Ascending aorta (tissue), 2 donors: ENCODE measurements at regions not wholly inside any gene's neighbourhood (a gene's known extent, or its start where the extent isn't known, plus 50 kb on each side); places are given as distances from the start of the nearest gene placed in this dataset.

ENCODE experiments used
- DNase-seq, 2 donors: peaks; one replicate each; pipeline ENCODE4 v3.0.0-alpha.2; 2019; ENCODE audit warnings: low spot score in 2 of 2
- H3K27ac ChIP-seq, 2 donors: fragments of 200-600 bp; sonication (generic); one replicate each; pipeline ENCODE4 v1.5.1; 2016 to 2017; ENCODE audit warnings: mild to moderate bottlenecking in 1 of 2
- H3K27me3 ChIP-seq: fragments of 200-600 bp; sonication (generic); one replicate; pipeline ENCODE4 v1.5.1; 2017
- H3K36me3 ChIP-seq, 2 donors: fragments of 200-600 bp; sonication (generic); one replicate each; pipeline ENCODE4 v1.5.1; 2016
- H3K4me1 ChIP-seq, 2 donors: fragments of 200-600 bp; sonication (generic); one replicate each; pipeline ENCODE4 v1.5.1; 2016 to 2017; ENCODE audit warnings: mild to moderate bottlenecking in 1 of 2
- H3K4me3 ChIP-seq, 2 donors: fragments of 200-600 bp; sonication (generic); one replicate each; pipeline ENCODE4 v1.5.1; 2016 to 2017; ENCODE audit warnings: mild to moderate bottlenecking in 1 of 2
- H3K9me3 ChIP-seq, 2 donors: fragments of 200-600 bp; sonication (generic); one replicate each; pipeline ENCODE4 v1.5.1; 2016
- intact Hi-C: fragments of 100-400 bp; cut with DNase I; formaldehyde crosslinking; loops from one replicate; pipeline ENCODE4 v1.15.1; 2023
- TF ChIP-seq, protein P1 (sequence below), 3 experiments: fragments of 200-600 bp in 2 of 3; fragments of 450-650 bp in 1 of 3; sonication (generic) in 2 of 3; IDR thresholded peaks; one replicate each; pipeline ENCODE4 v1.5.1; 2016 to 2019; ENCODE audit warnings: antibody characterized with exemption in 3 of 3, mild to moderate bottlenecking in 1 of 3, moderate library complexity in 1 of 3

GRCh38 chr7:36045326-36045725, 107.7 kb upstream of the EEPD1 start:
- Histone ChIP-seq H3K4me1 (peaks cover 9 to 38% of the 10 kb centered on the region in 2 donors), H3K27me3 (no peaks in the 10 kb centered on the region), H3K27ac (peak overlapping the region; percentile 61 to 68), H3K36me3 (no peaks in the 10 kb centered on the region), H3K4me3 (no peak overlapping the region), H3K9me3 (no peaks in the 10 kb centered on the region)
- DNase-seq = no peak
- intact Hi-C loops = loop anchor here (5.0 kb wide), 3 partner anchors 72 to 247 kb away; partner anchors contain the start of gene EEPD1
- TF ChIP-seq, protein P1, sequence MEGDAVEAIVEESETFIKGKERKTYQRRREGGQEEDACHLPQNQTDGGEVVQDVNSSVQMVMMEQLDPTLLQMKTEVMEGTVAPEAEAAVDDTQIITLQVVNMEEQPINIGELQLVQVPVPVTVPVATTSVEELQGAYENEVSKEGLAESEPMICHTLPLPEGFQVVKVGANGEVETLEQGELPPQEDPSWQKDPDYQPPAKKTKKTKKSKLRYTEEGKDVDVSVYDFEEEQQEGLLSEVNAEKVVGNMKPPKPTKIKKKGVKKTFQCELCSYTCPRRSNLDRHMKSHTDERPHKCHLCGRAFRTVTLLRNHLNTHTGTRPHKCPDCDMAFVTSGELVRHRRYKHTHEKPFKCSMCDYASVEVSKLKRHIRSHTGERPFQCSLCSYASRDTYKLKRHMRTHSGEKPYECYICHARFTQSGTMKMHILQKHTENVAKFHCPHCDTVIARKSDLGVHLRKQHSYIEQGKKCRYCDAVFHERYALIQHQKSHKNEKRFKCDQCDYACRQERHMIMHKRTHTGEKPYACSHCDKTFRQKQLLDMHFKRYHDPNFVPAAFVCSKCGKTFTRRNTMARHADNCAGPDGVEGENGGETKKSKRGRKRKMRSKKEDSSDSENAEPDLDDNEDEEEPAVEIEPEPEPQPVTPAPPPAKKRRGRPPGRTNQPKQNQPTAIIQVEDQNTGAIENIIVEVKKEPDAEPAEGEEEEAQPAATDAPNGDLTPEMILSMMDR (IDR thresholded peaks at IDR 0.05) = no peak

- no peaks in the 10 kb centered on the region for H3K27me3 ChIP-seq
- TF ChIP-seq, protein P1 (IDR thresholded peaks at IDR 0.05) = no peak
- intact Hi-C loops = loop anchor here (5.0 kb wide), 3 partner anchors 71 to 246 kb away; partner anchors contain the start of gene EEPD1
- DNase-seq = no peak
- H3K9me3 ChIP-seq = no peaks in the 10 kb centered on the region
- H3K27ac ChIP-seq = peak overlapping the region; percentile 61 to 68
- H3K4me1 ChIP-seq = peaks cover 9 to 38% of the 10 kb centered on the region in 2 donors
- no peak overlapping the region for H3K4me3 ChIP-seq
- H3K36me3 ChIP-seq = no peaks in the 10 kb centered on the region
Measured at GRCh38 chr7:36045830-36046341, 107.2 kb upstream of the EEPD1 start.

DNA sequence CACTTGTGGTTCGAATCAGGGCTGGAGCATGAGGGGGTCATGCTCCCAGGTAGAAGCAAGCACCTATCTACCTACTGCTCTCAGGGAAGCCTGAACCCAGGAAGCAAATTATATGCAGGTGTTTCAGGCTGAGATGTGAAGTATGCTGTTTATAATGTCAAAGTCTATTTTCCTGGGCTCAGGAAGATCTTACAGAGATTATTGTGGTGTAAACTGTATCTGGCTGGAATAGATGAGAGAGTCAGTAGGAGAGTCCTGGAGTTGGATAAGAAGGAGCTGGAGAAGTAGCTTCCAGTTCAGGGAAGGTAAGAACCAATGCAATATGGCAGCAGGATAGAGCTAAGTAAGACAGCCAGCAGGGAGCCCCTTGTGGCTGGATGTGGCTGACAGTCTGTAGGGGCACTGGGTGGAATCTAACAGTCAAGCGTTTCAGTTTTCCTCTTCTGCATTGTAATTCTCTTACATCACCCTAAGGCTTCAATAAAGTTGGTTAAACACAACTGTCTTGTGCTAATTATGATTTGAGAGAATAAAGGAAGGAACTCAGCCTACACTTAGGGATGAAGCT, 105.9 kb upstream of the EEPD1 start:
- peaks cover 9 to 38% of the 10 kb centered on the region in 2 donors for H3K4me1 ChIP-seq

DNA sequence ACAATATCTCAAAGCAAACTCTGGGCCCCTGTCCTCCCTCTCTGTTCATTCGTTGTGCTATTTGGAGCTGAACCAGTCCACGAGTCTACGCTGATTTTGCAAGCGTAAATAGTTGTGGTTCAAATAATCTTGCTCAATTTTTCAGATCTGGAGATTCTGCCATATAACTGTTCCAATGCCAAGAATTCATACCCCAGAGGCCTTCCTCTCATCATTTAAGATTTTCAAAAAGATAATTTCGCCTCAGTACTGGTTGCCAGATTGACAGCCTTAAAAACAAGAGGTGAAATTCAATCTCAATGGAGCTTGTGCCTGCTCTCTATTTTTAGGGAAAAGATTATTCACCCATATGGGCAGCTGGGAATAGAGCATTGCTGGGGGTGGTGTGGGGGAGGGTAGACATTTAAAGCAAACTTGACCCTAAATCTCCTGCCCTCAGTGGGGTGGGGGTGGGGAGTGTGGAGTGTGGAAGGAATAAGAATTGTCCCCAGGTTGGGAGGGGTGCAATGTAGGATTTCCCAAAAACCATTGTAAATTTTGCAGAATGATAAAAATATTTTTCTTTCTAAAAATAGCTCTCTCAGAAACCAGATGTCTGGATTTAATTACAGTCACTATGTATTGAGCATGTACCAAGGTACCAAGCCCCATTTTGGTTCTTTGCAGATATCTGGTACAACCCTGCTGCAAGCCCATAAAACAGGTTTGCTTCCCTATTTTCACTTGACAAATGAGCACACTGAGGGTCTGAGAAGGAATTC, 104.7 kb upstream of the EEPD1 start:
- TF ChIP-seq, protein P1 (IDR thresholded peaks at IDR 0.05) = no peak
- Histone ChIP-seq H3K9me3 (no peaks in the 10 kb centered on the region), H3K4me3 (no peak overlapping the region), H3K36me3 (no peaks in the 10 kb centered on the region), H3K4me1 (peaks cover 9 to 38% of the 10 kb centered on the region in 2 donors), H3K27ac (peak overlapping the region; percentile 57 to 63), H3K27me3 (no peaks in the 10 kb centered on the region)
- intact Hi-C loops = loop anchor here (5.0 kb wide), 3 partner anchors 69 to 244 kb away; partner anchors contain the start of gene EEPD1
- DNase-seq = peak in 1 of 2 donors; percentile 63

More for the DNA sequence above, 105.9 kb upstream of the EEPD1 start:
- Histone ChIP-seq H3K9me3 (no peaks in the 10 kb centered on the region), H3K36me3 (no peaks in the 10 kb centered on the region), H3K27ac (peak overlapping the region; percentile 57 to 63), H3K4me3 (no peak overlapping the region), H3K27me3 (no peaks in the 10 kb centered on the region)
- DNase-seq = no peak
- intact Hi-C loops = loop anchor here (5.0 kb wide), 3 partner anchors 70 to 245 kb away; partner anchors contain the start of gene EEPD1
- TF ChIP-seq, protein P1 (IDR thresholded peaks at IDR 0.05) = no peak

DNA sequence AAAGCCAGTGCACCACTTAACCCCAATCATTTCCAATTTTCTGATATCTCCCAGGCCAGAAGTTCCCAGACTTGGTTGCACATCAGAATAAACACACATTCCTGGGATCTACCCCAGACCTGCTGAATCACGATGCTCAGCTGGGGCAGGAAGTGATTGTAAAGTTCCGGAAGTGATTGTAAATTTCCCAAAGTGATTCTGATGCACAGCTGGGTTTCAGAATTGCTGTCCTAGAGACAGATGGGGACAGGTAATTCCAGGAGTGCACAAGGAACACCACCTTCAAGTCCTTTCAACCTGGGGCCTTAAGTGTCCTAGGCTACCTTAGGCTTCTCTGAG, 104.2 kb upstream of the EEPD1 start:
- peak overlapping the region in 1 of 2 donors; percentile 31 for H3K27ac ChIP-seq
- H3K4me1 ChIP-seq = peaks cover 9 to 38% of the 10 kb centered on the region in 2 donors
- H3K27me3 ChIP-seq = no peaks in the 10 kb centered on the region
- no peaks in the 10 kb centered on the region for H3K9me3 ChIP-seq
- no peaks in the 10 kb centered on the region for H3K36me3 ChIP-seq
- intact Hi-C loops = loop anchor here (5.0 kb wide), 3 partner anchors 68 to 243 kb away; partner anchors contain the start of gene EEPD1
- peak in 1 of 2 donors; percentile 19 for DNase-seq
- H3K4me3 ChIP-seq = no peak overlapping the region
- TF ChIP-seq, protein P1 (IDR thresholded peaks at IDR 0.05) = no peak
